Endometrium (tissue), 2 donors: ENCODE measurements at regions not wholly inside any gene's neighbourhood (a gene's known extent, or its start where the extent isn't known, plus 50 kb on each side); places are given as distances from the start of the nearest gene placed in this dataset.

Experiments used
- FAIRE-seq: peaks from 2 replicates; lab custom pipeline; 2012; peaks lifted over from hg19 to GRCh38; lab: Jason Lieb, UNC
- donor health status: control.
- donor health status: control.

GRCh38 chr10:117875793-117876192 lies 170.9 kb downstream of the RAB11FIP2 start:
- FAIRE-seq: no peak

DNA sequence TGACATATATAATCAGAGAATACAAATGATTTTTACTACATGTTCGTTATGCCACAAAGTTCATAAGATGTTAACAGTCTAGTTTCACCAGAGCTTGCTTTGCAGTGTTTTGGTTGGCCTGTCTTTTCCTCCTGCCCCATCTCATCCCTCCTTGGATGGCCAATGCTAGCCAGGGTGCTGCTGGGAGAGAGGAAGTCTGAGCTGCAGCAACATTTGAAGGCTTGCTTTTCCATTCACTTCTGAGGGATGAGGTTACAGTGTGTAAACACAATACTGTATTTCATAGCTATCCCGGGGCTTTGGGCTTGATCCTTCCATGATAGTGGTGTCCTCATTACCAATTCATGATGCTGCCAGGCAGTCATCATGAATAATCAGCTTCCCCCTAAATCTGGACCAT lies 170.5 kb downstream of the RAB11FIP2 start:
- no peak for FAIRE-seq

- FAIRE-seq: no peak
Measured at GRCh38 chr10:117878626-117879025, 168.1 kb downstream of the RAB11FIP2 start.

GRCh38 chr10:117884093-117884492 lies 162.6 kb downstream of the RAB11FIP2 start:
- FAIRE-seq: no peak

DNA sequence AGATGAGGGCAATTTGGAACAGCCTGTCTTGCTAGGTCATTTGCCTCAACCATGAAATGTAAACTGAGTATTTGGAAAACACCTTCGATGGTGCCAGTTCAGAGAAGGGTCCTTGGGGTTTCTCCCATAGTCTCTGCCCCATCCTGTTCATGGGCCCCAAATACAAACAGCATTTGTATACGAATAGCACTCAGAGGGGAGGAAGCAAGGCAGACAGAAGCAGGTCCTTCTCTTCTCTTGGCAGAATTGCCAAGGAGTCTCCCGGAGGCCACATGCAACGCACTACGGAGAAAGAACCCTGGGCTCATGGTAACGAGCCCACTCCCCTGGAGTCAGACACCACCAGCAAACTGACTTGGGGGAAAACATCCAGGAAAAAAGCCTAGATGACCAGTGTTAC lies 162.1 kb downstream of the RAB11FIP2 start:
- FAIRE-seq: no peak

- no peak for FAIRE-seq
Measured at GRCh38 chr10:117885206-117885829, 161.4 kb downstream of the RAB11FIP2 start.

- FAIRE-seq: no peak
Measured at GRCh38 chr10:117886766-117887165, 160.0 kb downstream of the RAB11FIP2 start.

- FAIRE-seq: no peak
Measured at GRCh38 chr10:117889664-117890063, 157.1 kb downstream of the RAB11FIP2 start.

GRCh38 chr10:117892681-117893220 lies 154.0 kb downstream of the RAB11FIP2 start:
- no peak for FAIRE-seq

DNA sequence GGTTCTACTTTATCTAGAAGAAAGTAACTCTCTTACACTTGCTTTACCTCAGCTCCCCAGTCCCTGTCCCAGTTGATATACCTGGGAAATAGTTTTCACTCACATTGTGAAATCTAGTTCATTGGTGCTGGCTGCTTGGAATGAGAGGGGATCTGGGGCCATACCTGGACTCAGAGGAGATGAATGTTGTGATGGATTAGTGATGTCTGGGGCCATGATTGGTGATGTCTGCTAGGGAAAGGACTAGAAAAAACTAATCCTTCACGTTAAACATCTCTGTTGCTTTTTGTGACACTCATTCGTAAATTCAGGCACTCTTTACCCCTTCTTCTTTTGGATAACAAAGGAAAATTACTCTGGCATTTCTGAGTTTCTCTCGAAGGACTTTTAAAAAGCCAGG lies 152.4 kb downstream of the RAB11FIP2 start:
- no peak for FAIRE-seq

GRCh38 chr10:117896517-117896916 lies 150.2 kb downstream of the RAB11FIP2 start:
- FAIRE-seq: no peak

GRCh38 chr10:117899181-117899683 lies 147.5 kb downstream of the RAB11FIP2 start:
- FAIRE-seq: no peak

GRCh38 chr10:117900280-117900679 lies 146.5 kb downstream of the RAB11FIP2 start:
- no peak for FAIRE-seq

DNA sequence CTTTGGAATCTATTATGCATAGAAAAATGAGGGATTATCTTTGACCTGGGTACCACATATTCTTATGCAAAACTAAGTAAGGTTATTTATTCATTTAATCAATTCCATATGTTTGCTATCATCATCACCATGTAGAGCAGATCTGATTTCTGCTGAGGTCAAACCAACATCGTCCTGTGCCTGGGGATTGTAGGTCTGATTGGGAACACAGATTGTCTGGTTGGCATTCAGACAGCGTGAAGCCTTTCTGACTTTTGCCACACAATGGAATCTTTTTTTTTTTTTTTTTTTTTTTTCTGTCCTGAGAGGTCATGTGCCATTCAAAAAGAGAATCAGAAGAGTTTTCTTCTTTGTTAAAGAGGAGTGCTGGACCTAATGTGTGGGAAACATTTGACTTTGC lies 142.9 kb downstream of the RAB11FIP2 start:
- no peak for FAIRE-seq

- no peak for FAIRE-seq
Measured at GRCh38 chr10:117905404-117905803, 141.3 kb downstream of the RAB11FIP2 start.

GRCh38 chr10:117911684-117912083 lies 135.1 kb downstream of the RAB11FIP2 start:
- no peak for FAIRE-seq

DNA sequence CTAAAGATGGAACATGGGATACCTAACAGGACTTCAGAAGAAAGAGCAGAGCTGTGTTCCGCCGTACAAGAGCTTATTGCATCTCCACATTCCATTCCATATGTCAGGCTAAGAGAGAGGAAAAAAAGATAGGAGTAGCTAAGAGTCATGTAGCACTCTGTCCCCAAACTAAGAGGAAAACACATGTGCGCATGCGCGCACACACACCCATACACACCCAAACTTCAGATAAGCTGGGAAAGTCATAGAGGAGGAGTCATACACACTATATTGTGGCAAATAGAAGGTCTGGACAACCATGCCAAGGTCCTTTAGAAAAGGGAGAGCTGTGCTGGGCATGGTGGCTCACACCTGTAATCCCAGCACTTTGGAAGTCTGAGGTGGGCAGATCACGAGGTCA lies 132.4 kb downstream of the RAB11FIP2 start:
- FAIRE-seq: no peak

- no peak for FAIRE-seq
Measured at GRCh38 chr10:117920956-117921355, 125.8 kb downstream of the RAB11FIP2 start.

- FAIRE-seq: no peak
Measured at GRCh38 chr10:117921421-117921820, 125.3 kb downstream of the RAB11FIP2 start.

DNA sequence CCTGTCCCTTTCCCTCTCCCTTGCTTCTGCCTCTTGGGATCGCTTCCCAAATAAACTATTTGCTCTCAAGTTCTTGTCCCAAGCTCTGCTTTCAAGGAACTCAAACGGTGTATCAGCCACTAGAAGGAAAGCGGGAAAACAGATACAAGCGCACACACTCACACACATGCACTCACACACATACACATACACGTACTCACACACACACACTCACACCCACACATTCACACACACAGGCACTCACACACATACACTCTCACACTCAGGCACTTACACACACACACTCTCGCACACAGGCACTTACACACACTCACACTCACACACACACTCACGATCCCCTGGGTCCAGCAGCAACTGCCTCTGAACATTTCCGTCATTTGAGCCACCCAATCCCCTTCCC lies 121.9 kb downstream of the RAB11FIP2 start:
- FAIRE-seq: no peak

- FAIRE-seq: no peak
Measured at GRCh38 chr10:117925369-117925768, 121.4 kb downstream of the RAB11FIP2 start.

- FAIRE-seq: no peak
Measured at GRCh38 chr10:117926491-117926890, 120.2 kb downstream of the RAB11FIP2 start.

- FAIRE-seq: no peak
Measured at GRCh38 chr10:117927332-117927731, 119.4 kb downstream of the RAB11FIP2 start.

DNA sequence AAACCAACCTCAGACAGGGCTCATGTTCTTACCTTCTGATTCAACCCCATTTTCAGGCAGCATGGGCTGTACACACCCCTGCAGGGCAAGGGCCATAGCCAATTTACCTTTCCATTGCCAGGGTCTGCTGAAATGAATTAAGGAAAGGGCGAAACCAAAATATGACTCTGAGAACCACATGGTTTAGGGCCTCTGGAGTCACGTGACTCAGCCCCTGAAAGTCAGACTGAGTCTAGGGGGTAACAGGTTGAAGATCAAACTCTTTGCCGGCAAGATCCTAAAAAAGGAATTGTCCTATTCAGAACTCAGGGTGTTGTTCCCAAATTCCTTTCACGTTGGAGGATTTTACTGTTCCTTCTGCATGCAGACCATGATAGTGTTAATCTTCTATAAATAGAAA lies 118.9 kb downstream of the RAB11FIP2 start:
- FAIRE-seq: no peak
